GM21390 (cell line): ENCODE measurements at regions not wholly inside any gene's neighbourhood (a gene's known extent, or its start where the extent isn't known, plus 50 kb on each side); places are given as distances from the start of the nearest gene placed in this dataset.
"Not testable (repeated sequence)": the region's sequence is repeated elsewhere in the genome, so short reads cannot be mapped to it uniquely, and the experiment has no call there.

Experiments used
- ATAC-seq: cut with Tn5 transposase; IDR thresholded peaks from one replicate; pipeline ENCODE4 v1.9.1; 2021; ENCODE audit not compliant: unreplicated experiment

DNA sequence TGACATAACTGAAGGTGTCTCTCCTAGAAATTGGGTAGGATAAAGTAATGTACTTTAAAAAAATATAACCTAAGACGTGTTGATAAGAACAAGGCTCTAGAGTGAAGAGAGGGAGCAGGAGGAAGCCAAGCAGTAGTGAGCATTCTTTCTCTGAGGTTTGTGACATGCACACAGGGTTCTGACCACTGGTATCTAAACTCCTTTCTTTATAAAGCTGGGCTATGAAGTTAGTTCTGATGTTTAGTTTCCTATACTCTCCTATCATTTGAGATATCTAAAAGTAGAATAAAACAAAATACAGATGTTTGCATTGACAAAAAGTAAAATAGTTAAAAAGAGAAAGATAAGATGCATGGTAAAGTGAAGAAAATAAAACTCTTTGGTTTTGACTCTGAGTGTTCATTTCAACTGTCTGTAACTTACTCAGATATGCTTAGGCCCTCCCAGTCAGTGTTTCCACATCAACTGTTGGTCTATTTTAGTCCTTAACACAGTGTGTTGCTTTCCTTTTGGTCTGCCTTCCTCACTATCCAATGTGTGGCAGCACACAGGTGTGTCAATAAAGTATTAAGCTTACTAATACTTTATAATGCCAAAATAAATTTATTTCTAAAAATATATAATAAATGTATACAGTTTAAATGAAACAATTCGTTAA lies 543.5 kb downstream of the PTPRC start:
- ATAC-seq, result peak; percentile 65

DNA sequence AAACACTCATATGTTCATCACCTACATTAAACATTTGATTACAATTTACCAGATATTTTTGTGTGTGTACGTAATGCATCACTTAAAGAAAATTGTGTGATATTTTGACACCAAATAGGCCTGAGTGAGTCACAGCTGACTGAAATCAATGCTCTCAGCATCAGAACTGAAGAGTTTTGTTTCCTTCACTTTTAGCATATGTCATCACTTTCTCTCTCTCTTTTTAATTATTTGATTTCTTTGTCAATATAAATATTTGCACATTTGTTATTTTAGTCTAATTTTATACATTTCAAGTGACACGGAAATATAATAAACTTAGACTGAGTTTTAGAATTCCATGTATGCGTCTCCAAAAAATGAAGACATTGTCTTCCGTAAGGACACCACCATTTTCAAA lies 545.3 kb downstream of the PTPRC start:
- no peak for ATAC-seq

DNA sequence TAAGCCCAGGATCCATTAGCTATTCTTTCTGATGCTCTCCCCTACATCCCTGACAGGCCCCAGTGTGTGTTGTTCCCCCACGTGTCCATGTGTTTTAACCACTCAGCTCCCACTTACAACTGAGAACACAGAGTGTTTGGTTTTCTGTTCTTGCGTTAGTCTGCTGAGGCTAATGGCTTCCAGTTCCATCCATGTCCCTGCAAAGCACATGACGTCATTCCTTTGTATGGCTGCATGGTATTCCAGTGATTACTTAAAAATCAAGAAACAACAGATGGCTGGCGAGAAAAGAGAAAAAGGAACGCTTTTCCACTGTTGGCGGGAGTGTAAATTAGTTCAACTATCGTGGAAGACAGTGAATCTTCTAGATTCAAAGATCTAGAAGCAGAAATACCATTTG lies 556.0 kb downstream of the PTPRC start:
- ATAC-seq, result no peak

DNA sequence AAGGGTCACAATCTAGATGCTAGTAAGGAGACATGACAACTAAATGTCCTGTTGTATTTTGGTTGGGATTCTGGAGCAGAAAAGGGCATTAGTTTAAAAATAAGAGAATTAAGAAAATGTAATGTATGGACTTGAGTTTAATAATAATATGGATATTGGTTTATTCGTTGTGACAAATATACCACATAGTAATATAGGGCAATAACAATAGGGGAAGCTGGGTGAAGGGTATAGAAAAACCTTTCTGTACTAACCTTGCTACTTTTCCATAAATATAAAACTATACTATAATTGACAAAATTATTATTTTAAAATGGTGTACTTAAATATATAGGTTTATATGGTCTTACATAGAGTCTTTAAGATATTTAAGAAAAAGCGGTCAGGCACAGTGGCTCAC lies 558.9 kb downstream of the PTPRC start:
- no peak for ATAC-seq

DNA sequence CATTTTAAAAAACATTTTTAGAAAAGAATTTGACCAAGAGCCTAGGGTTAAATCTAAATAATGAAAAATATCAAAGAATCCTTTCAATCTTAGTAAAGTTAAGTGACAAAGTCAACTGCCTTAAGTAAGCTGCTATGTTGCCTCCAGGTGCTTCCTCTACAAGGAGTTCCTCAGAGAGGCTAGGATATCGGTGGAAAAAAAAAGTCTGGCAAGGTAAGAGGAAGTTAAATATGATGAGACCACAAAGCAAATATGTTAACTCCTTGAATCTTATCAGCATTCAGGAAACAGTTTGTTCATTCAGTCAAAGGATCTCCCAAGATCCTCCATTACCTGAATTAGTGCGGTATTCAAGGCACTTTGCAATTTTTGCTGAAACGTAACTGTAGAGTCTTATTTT lies 563.5 kb downstream of the PTPRC start:
- no peak for ATAC-seq

DNA sequence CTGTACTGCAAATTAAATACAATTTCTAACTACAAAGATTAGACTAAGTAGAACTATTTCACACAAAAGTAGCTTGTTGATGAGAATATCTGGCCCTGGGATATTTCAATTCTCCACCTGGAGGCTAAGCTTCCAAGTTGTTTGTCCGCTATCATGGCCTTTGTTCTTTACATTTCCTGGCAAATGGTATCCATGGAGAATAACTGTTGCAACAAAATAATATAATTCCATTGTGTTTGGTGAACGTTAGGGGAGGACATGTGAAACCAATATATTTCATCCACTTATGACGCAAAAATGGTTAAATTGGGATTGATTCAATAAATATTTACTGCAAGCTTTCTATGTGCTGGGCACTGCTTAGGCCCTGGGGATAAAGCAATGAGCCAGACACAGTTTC lies 565.4 kb downstream of the PTPRC start:
- ATAC-seq, result no peak

DNA sequence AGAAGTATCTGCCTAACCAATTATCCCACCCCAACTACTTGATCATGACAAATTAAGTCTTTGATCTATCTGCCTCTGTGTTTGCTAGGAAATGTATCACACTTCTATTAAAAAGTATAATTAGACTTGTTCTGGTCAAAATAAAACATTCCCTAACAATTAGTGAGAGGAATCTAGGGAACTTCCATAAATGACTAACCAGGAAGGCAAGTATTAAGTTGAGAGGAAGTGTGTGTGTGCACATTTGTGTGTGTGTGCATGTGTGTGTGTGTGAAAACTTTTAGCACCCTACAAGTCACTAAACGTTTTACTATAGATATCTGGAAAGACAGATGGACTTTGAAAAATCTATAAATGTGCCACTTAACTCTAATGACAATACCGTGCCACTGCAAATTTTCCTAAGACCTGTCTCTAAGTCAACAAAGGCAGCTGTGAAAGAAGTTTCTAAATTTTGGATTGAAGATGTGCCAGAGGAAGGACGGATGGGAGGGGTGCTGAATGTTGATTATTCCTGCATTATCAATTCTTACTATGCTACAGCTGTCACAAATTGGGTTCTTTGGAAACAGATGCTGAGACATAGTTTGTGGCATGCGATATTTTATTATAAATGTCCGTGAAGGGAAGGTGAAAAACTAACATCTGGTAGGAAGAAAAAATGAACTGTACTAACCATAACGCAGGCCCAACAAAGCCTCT lies 567.1 kb downstream of the PTPRC start:
- ATAC-seq, result no peak

DNA sequence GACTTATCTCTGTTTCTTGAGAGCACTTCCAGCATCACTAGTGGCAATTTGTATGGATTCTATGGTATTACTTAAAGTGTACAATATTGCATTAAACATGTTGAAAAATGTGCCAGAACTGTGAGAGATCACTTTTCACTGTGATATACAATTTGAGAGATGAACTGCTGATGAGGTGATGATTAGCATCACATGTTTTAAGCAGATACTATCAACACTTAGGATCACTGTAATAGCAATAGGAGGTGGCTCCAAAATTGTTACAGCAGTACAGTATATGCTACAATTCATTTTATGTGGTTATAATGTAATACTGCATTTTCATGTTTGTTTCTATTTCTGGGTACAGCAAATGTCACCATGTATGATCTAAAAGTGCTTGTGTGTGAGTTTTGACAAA lies 570.0 kb downstream of the PTPRC start:
- ATAC-seq, result no peak

DNA sequence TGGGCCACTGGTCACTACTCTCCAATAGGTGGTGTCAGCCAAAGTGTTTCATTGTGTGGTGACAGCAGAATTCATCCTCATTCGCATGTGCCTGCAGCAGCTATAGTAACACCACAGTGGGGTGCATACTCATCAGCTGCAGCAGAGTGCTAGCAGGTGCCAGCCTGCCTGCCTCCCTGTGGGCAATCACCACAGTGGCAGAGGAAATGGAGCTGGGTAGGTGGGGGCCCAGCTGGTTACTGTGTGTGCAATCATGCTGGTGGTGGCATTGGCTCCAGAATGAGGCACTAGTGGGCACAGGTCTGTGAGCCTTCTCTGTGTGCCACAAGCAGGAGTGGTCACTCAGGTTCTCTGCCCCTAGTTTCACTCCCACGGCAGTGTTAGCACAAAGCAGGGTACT lies 579.2 kb downstream of the PTPRC start:
- ATAC-seq, result no peak

DNA sequence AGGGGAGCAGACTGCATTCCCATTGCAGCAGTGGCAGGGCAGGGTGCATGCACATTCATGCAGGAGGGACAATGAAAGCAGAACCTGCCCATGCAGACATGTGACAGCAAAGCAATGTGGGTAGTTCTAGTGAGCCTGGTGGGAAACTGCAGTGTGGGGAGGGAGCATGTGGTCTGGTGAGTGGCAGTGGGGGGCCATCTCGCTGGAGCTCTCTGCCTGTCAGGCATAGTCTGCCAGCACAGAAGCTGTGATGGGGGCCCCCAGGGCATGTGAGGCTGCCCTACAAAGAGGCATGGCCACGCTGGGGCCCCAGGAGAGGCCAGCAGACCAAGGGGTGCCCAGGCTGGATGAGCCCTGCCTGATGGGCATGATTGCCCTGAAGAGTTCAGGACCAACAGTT lies 579.7 kb downstream of the PTPRC start:
- no peak for ATAC-seq

DNA sequence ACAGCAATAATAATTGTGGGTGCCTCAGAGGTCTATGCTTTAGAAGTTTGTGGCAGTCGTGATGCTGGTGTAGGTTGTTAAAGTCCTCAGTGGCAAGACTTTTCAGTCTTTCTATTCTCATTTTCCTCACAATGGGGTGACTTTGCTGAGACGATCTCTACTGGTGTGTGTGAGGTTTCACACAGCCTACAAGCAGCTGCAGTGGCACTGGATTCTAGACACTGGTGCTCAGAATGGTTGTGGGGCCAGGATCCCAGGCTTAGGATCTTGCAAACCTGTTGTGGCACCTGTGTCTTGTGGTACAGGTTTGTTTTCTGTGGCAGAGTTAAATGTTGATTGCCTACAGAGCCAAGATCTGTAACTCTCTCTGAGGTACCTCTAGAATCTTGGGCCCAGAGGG lies 581.2 kb downstream of the PTPRC start:
- no peak for ATAC-seq

DNA sequence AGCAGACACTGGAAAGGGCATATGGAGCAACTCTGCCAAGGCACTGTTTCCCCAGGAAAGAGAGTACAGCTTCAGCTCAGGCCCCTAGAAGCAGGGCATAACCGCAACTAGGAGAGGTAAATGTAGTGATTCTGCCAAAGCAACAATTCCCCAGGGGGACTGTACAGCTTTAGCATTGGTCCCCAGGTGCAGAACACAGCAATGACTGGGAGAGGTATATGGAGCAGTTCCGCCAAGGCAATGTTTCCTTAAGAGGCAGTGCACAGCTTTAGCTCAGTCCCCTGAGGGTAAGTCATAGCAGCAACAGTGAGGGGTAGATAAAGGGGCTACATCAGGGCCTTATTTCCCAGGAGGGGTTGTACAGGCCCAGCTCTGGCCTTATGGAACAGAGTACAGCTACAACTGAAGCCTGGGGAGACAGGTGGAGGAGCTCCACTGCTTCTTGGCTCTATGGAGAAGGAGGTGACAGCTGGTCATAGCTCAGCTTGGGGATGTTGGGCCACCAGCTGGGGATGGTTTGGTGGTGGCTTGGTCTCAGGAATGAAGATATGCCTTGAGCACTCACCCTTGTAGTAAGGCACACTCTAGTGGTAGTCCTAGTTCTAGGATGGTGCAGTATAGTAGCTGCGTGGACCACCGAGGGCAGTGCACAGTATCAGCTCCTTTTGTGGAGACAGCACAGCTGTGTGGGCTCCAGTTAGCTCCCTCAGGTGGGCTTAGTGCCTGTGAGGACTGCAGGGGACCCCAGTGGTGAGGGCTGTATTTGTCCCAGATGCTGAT lies 582.7 kb downstream of the PTPRC start:
- no peak for ATAC-seq

DNA sequence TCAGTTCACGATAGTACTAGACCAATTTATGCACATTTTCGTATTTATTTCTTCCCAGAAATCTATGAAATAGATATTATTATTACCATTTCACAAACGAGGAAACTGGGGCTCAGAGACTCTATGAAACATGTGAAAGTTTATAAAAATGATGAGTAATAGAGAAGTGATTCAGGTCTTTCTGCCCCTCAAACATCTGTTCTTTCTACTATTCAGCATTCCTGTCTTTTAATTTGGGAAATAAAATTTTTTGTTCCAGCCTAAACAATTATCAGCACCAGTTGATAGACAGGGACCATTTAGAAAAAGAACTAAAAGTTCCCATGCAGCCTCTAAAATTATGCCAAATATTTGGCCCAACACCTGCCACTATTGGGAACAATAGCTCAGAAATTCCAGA lies 585.1 kb downstream of the PTPRC start:
- ATAC-seq, result no peak

DNA sequence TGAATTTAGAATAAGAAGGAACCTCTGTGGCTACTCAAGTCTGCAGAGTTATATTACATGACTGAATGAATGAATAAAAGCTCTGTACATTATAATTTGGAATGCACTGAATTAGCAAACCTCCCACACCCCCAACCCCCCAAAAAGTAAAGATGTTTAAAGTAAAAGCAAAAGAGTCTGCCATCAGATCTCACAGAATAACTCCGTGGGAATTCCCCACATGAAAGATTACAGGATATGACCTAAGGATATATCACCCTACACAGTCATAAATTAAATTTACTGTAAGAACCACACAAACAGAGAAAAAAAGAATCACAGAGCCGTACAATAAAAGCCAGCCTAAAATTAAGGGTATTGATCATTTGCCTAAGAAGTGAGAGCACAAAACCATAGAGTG lies 587.3 kb downstream of the PTPRC start:
- ATAC-seq, result no peak

DNA sequence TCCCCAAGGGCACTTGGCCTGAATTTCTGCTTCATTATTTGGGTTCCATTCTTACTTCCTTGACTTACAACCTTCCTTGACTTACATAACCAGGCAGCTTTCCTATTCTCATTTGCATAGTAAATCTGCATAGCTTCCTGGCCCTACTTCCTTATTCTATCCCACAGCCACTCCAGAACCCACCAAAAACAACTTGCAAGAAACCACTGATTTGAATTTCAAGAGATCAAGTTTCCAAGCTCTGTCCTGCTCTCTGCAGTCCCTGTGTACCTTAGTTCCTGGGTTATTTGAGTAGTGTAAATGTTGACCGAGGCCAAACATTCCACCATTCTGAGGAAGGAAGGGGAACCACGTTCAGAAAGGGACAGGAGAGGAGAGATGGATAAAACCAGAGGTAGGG lies 603.3 kb downstream of the PTPRC start:
- no peak for ATAC-seq

DNA sequence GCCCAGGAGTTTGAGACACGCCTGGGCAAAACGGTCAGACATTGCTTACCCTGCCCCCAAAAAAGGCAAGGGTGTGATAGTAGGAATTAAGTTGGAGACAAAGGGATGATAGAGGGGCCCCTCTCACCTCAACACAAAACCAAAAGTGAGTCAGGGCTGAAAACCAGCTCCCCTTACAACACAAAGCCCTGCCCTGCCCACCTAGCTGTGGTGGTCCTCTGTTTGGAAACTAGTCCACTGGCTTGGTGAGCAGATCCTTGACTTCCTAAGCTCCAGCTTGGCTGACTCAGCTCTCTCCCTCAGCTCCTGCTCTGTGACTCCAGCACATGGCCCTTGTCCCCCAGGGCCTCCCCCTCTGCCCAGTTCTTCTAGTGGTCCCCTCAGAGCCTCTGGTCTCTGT lies 603.8 kb downstream of the PTPRC start:
- ATAC-seq, result no peak

DNA sequence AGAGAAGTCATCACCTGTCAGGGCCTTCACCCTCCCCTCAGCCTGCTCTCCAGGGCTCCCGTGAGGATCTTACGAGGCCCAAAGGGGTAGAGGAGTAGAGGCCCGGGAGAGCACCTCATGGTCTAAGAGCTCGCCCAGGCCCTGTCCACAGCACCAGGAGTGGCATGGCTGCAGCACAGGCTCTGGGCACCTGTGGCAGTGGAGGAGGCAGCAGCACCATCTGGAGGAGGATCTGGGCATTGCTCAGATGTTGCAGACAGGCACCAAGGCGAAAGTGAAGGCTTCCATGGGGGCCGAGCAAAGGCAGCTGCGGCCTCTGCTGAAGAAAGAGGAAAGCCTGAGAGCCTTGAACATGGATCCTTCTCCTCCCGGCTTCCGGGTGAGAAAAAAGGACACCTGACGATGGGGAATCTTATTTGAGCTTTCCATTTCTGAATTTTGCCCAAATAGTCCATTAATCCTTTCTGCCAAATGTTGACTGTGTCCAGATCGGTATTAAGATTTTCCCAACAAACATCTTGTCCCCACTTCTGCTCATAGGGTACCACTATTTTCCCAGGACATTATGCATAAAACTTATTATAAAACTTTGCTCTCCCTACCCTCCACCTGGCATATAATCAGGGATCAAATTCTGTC lies 604.7 kb downstream of the PTPRC start:
- ATAC-seq, result peak; percentile 98

DNA sequence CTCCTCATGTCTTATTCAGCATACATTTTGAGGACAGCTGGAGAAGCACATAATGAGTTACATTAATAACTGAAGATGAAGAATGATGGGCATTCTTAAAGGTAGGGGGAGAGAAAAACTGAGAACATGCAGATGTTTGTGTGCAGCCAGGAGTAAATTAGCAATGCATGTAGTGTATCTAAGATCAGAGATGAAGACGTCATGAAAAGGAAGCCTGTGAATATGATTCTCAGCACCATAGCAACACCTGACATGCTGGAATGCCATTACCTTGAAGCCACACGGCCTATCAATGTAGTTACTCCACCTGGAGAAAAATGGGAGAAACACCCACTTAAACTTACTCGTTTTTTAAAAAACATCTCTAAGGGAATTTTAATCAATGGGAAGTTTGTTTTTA lies 607.1 kb downstream of the PTPRC start:
- ATAC-seq, result no peak

DNA sequence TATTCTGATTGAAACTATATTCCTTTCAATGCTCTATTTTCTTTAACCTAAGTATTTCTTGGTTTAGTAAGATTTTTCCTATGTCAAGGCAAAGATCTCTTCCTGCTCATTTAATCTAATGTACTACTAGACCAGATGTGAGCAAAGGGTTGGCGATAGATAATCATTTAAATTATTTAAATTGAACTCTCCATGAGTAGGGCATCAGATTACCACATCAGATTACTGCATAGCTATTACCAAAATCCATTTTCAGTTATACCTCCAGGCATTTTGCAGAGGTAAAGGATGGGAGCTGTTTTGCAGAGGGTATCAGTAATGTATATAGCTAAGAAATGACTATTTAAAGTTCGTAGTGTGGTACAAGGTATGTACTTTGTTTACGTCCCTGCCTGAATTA lies 607.9 kb downstream of the PTPRC start:
- ATAC-seq, result no peak

DNA sequence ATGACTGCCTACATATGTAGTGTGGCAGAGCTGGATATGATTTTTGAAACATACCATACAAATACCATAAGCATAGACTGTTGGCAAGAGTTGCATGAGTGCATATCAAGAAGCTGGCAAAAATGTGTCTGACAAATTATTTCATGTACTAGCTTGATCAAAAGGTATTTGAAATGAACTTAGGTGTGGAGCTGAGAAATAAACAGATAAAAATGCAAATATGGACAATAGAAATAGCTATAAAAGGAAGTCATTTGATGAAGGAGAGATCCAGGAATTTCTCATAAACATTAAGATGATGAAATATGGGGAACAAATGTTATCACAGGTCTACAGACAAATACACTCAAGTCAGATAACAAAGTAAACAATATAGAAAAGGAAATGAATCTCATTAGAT lies 609.1 kb downstream of the PTPRC start:
- ATAC-seq, result no peak

DNA sequence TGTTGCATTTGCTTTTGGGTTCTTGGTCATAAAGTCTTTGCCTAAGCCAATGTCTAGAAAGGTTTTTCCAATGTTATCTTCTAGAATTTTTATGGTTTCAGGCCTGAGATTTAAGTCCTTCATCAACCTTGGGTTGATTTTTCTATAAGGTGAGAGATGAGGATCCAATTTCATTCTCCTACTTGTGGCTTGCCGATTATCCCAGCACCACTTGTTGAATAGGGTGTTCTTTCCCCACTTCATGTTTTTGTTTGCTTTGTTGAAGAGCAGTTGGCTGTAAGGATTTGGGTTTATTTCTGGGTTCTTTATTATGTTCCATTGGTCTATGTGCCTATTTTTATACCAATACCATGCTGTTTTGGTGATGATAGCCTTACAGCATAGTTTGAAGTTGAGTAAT lies 615.2 kb downstream of the PTPRC start:
- not testable (repeated sequence) for ATAC-seq

DNA sequence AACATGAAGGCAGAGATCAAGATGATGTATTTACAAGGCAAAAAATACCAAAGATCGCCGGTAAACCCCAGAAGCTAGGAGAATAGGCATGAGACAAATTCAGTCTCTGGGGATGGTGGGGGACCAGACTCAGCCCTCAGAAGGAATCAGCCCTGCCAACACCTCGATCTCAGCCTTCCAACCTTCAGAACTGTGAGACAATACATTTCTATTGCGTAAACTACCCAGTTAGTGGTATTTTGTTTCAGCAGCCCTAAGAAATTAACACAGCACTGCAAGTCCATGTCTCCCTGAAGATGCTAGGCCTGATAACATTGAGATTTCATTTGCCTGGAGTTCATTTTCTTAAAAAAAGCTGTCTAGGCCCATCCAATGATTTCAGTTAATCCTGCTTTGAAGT lies 622.5 kb downstream of the PTPRC start:
- no peak for ATAC-seq
